ENCODE measurements at regions not wholly inside any gene's neighbourhood (a gene's known extent, or its start where the extent isn't known, plus 50 kb on each side); places are given as distances from the start of the nearest gene placed in this dataset.
A peak's percentile ranks its signal among the peaks of the same experiment; 100 is the strongest.
"Not testable (repeated sequence)": the region's sequence is repeated elsewhere in the genome, so short reads cannot be mapped to it uniquely, and the experiment has no call there.

GRCh38 chr20:1825507-1825906, 69.7 kb upstream of the SIRPA start:
- DNase-seq = no peak

DNA sequence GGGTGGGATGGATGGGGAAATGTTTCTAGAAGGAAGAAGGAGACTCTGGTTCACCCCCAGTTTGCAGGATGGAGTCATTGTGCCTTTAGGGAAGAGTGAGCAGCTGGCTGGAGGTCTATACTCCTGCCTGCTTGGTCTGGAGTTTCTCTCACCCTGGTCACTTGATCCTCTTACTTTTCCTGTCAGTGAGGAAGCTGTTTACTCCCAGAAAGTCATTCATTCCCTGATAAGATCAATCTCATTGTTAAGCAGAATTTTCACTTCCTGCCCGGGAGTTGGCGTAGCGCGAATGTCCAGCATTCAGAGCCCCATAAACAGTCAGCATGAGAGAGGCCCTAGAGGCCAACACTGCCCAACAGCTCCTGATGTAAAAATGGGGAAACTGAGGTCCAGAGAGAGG, 70.4 kb upstream of the SIRPA start:
- no peak for DNase-seq

GRCh38 chr20:1824181-1824580, 71.0 kb upstream of the SIRPA start:
- DNase-seq = no peak

- DNase-seq = no peak
These were observed 71.8 kb upstream of the SIRPA start for GRCh38 chr20:1823450-1823844.

DNA sequence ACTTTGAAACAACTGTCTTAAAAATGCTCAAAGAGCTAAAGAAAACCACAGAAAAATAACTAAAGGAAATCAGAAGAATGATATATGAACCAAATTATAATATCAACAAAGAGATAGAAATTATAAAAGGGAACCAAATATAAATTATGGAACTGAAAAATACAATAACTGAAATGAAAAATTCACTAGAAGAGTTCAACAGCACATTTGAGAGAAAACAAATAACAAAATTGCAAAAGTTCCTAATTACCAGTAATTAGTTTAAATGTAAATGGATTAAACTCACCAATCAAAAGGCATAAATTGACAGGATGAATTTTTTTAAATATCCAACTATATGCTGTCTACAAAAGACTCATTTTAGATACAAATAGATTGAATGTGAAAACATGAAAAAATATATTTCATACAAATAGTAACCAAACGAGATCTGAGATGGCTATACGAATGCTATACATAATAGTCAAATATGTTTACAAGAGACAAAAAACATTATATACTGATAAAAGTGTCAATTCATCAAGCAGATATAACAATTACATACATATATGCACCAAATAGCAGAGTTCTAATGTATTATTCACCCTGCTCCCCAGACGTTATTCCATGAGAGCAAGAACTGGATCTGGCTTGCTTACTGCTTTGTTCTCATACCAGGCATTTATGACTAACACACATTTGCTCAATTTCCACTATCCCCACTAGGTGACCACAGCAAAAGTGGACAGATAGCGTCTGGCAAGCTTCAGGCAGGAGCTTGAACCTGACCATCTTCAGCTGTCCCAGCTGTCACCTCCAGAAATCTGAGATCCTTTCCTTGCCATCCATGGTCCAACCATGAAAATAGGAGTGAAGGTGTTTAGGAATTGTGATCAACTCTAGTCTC, 72.4 kb upstream of the SIRPA start:
- no peak for DNase-seq

DNA sequence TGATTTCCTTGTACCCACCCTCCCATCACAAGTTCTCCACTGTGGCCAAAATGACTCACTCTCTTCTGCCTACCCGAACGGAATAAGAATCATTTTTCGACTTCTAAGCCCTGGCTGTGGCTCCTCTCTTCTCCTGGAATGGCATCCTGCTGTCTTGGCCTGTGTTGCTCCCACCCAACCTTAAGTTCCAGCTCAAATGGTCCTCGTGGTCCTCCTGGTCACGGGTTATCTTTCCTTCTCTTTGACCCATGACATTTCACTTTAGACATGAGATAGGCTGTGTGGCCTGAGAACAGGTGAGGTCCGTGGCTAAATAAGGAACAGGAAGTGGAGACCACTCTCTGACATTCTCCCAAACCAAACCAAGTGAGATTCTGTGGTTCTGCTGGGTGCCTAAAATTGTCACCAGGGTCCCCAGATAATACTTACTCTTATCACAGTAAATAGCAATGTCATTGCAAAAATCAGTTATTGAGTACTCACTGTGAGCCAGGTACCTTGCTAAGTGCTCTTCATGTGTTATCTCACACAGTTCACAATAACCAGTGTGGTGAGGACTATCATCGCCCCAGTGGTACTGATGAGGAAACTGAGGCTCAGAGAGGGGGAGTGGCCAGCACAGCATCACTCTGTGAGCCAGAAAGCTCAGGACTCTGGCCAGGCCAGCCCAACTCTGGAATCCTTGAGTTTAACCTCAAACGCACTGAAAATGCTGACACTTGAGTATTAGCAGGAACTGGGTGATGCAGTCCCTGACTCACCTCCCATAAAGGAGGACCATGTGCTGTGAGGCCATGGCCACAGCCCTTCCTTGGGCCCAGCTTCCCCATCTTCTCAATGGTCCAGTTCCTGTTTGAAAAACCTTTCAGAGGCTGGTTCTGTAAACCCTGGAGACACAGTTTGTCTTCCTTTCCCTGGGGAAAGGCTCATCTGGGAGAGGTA, 74.8 kb upstream of the SIRPA start:
- DNase-seq = no peak

- no peak for DNase-seq
These were observed 75.7 kb upstream of the SIRPA start for GRCh38 chr20:1819311-1820137.

- no peak for DNase-seq
These were observed 76.3 kb upstream of the SIRPA start for GRCh38 chr20:1818895-1819294.

- no peak for DNase-seq
These were observed 76.9 kb upstream of the SIRPA start for GRCh38 chr20:1818247-1818840.

DNA sequence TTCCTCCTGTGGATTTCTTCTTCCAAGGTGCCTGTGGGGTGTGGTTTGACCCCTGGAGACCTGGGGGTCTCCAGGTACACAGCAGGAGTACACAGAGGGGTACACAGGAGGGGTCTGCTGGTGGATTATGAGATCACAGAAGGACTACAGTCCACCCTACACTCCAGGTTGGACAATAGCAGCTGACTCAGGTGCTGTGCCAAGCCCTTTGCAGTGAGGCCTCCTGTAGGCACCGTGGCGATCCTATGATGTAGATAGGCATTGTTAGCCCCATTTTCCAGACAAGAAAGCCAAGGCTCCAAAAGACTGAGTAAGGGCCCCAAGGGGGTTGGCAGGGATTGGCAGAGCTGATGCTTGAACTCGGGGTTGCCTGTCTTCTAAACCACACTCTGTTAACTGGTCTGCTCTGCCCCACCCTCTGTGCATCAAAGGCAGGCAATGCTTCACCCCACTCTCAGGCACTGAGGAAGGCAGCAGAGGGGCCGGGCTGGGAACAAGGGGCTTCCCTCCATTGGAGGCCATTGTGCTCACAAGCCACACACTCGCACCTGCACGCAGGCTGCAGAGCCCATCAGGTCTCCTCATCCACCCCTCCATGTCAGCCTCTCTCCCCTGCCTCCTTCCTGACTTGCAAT, 77.5 kb upstream of the SIRPA start:
- no peak for DNase-seq

DNA sequence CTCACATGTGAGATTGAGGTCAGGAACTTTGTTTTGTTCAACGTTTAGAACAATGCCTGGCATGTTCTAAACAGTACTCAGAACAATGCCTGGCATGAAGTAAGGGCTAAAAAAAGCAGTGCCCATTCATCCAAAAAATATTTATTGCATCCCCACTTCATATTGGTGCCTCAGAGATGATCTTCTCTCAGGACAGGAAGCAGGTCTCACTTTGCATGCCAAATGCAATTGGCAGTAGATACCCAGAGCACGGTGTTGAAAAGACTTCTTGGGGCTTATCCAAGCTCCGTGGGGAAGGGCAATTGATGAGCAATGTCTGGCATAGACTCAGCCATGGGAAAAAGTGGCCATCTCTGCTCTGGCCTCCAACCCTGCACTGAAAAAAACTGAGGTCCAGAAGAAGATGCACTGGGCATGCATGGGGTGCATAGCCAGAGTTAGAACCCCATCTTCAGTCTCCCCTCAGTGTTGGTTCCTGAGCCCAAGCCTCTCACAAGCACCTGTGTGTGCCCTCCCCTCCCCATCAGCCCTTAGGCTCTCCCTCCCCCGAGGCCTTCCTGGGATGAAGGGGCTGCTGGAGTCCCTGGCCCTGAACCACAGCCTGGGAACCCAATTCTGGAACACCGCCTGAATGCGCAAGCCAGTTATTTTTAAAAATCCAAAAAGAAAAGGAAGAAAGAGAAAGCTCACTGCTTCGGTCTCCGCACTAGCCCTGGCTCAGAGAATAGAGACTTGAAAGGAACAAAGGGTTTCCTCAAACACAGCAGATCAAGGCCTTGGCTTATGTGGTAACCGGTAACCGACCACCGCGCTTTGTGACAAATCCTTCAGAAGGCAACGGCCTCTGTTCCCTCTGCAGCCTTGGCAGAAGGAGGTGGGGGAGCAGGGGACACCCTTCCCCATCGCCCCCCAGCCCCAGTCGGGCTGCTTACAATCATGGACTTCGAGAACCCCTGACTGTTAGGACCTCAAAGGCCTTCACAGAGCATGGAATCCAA, 78.5 kb upstream of the SIRPA start:
- DNase-seq = peak; percentile 30

DNA sequence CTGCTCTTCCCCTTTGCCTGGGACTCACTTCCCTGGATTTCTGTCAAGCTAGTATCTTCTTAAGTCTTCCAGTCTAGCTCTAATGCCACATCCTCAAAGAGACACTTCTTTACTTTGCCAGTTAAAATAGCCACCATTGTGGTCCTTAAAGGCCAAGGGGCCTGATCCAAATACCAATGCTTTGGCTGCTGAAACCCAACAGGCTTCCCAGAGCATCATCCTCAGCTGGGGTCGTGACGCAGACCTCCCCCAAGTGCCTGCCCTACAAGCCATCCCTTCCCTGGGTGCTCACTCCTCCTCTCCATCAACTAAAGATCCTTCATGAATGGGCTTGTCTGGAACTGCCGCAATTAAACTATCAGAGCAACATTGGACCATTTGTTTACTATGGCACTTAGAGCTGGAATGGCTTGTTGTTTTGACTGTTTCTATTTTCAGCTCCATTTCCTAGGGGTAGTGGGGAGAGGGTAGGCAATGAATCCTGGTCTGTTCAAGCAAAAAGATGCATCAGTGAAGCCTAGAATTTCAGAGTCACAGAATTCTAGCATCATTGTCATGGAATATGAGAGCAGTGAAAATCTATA, 79.6 kb upstream of the SIRPA start:
- no peak for DNase-seq

- DNase-seq = not testable (repeated sequence)
These were observed 80.3 kb upstream of the SIRPA start for GRCh38 chr20:1814861-1815260.

DNA sequence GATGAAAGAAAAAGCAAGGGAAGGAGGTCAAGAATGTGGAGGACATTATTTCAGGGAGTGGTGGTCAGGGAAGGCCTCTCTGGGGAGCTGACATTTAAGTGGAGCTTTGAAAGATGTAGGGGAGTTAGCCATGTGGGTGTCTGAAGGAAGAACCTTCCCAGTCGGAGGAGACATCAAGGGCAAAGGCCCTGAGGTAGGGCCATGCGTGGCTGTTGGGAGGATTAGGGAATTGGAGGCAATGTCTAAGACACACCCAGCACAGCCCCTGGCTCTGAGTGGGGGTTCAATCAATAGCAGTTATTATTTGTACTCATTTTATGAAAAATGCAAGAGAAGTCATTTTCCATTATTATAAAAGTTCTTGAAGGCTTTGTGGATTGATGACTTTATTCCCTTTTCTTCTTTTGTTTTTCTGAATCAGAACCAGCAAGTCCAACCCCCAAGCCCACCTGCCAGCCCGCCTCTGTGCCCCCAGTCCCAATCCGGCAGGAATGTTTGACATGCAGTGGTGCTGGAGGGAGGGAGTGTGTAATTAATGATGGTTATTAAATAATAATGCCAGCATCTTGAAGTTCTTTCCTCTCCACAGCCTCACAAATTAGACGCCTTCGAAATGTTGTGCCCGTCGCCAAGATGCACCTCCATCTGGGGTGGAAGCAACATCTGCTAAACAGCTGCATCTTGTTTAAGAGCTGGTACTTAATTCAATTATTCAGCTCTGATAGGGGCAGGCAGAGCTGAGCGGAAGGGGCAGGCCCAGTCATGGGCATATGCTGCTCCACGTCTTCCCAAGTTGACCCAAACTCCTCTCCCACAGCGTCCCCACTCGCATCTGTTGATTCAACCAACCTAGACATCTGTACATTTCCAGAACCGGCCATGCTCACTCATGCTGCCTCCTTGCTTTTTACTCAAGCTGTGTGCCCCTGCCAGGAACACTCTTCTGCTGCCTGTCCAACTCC, 81.3 kb upstream of the SIRPA start:
- no peak for DNase-seq

GRCh38 chr20:1813101-1813529, 82.1 kb upstream of the SIRPA start:
- DNase-seq = no peak

GRCh38 chr20:1811621-1812498, 83.3 kb upstream of the SIRPA start:
- DNase-seq = no peak

GRCh38 chr20:1810926-1811620, 84.1 kb upstream of the SIRPA start:
- DNase-seq = no peak
